GM12878 (cell line): ENCODE measurements at regions not wholly inside any gene's neighbourhood (a gene's known extent, or its start where the extent isn't known, plus 50 kb on each side); places are given as distances from the start of the nearest gene placed in this dataset.

Experiments used
- ATAC-seq: fragments of 200-7000 bp; cut with Tn5 transposase; 3 replicates; pipeline ENCODE4 v1.9.1; 2020; ENCODE audit warnings: mild to moderate bottlenecking, moderate library complexity
- BruUV-seq: library from RNA; stranded (reverse); fragments of 400-500 nt; replicated peaks from 2 replicates; lab custom pipeline; 2021; lab: Mats Ljungman, UMichigan
- CTCF ChIA-PET: fragments of 300-600 bp; sonication (Branson Sonifier 250); formaldehyde crosslinking; extraction: SDS; loops from one replicate; lab custom pipeline; 2021; ENCODE audit warnings: inconsistent platforms; lab: Yijun Ruan, JAX
- POLR2A ChIA-PET: fragments of 350-600 bp; formaldehyde crosslinking; extraction: SDS; loops from one replicate; lab custom pipeline; 2021; ENCODE audit warnings: inconsistent platforms; lab: Charles Lee
- RAD21 ChIA-PET: fragments of 300-600 bp; sonication (Branson Sonifier 250); formaldehyde crosslinking; loops from one replicate; lab custom pipeline; 2023; ENCODE audit warnings: antibody characterized with exemption; ENCODE audit not compliant: unreplicated experiment; lab: Charles Lee
- SMC1A ChIA-PET: fragments of 300-600 bp; sonication (Branson Sonifier 250); formaldehyde crosslinking; loops from one replicate; lab custom pipeline; 2023; ENCODE audit not compliant: unreplicated experiment, uncharacterized antibody; lab: Charles Lee
- DNase-seq: peaks from one replicate; pipeline ENCODE4 v3.0.0-alpha.2; 2011; ENCODE audit warnings: low read depth, low spot score
- FAIRE-seq: peaks from 3 replicates; lab custom pipeline; 2011; peaks lifted over from hg19 to GRCh38; lab: Jason Lieb, UNC
- H2AFZ ChIP-seq: 2 replicates; pipeline ENCODE4 v1.6.0; 2011; ENCODE audit warnings: low read depth, low read length, control low read depth; ENCODE audit not compliant: control insufficient read depth
- H3K27ac ChIP-seq: 2 replicates; pipeline ENCODE4 v1.5.1; 2011; ENCODE audit warnings: control low read depth; ENCODE audit not compliant: control insufficient read depth, insufficient read depth
- H3K27me3 ChIP-seq, 2 experiments: replicated peaks in 1 of 2; 2 replicates each; pipeline versions ENCODE4 v1.6.0 to v1.6.1; 2011; ENCODE audit warnings: low read length in 1 of 2; ENCODE audit not compliant: control insufficient read depth in 2 of 2, insufficient read depth in 2 of 2
- H3K36me3 ChIP-seq, 2 experiments: 2 replicates each; pipeline ENCODE4 v1.5.1; 2011; ENCODE audit warnings: low read length in 1 of 2; ENCODE audit not compliant: control insufficient read depth in 2 of 2, insufficient read depth in 2 of 2
- H3K4me1 ChIP-seq: 2 replicates; pipeline ENCODE4 v1.6.1; 2011; ENCODE audit warnings: mild to moderate bottlenecking, low read length, moderate library complexity, mixed read lengths; ENCODE audit not compliant: control insufficient read depth, insufficient read depth
- H3K4me2 ChIP-seq: 2 replicates; pipeline ENCODE4 v1.6.0; 2011; ENCODE audit warnings: control low read depth; ENCODE audit not compliant: control insufficient read depth, insufficient read depth
- H3K4me3 ChIP-seq: fragments of 200-600 bp; sonication (generic); 2 replicates; pipeline ENCODE4 v1.5.1; 2016
- H3K79me2 ChIP-seq: 2 replicates; pipeline ENCODE4 v1.6.0; 2011; ENCODE audit warnings: low read length; ENCODE audit not compliant: control insufficient read depth, insufficient read depth
- H3K9ac ChIP-seq: 2 replicates; pipeline ENCODE4 v1.8.0; 2011; ENCODE audit warnings: low read length, control low read depth, mixed read lengths; ENCODE audit not compliant: control insufficient read depth, insufficient read depth
- H3K9me3 ChIP-seq: replicated peaks from 3 replicates; pipeline ENCODE4 v1.5.1; 2011; ENCODE audit warnings: mild to moderate bottlenecking, low read length; ENCODE audit not compliant: control insufficient read depth, insufficient read depth
- H4K20me1 ChIP-seq: 2 replicates; pipeline ENCODE4 v1.6.0; 2011; ENCODE audit not compliant: control insufficient read depth, insufficient read depth
- ATF7 ChIP-seq: fragments of 450-650 bp; IDR thresholded peaks from 2 replicates; pipeline ENCODE4 v1.6.1; 2016; ENCODE audit warnings: low read depth, mild to moderate bottlenecking
- BCL3 ChIP-seq: IDR thresholded peaks from 2 replicates; pipeline ENCODE4 v1.6.1; 2011; ENCODE audit warnings: borderline replicate concordance, low read depth, mild to moderate bottlenecking, moderate library complexity, low read length; ENCODE audit not compliant: insufficient read depth, poor library complexity, severe bottlenecking
- CBFB ChIP-seq: IDR thresholded peaks from 2 replicates; pipeline ENCODE4 v1.6.1; 2016; ENCODE audit warnings: antibody characterized with exemption, low read depth
- EED ChIP-seq: sonication (generic); IDR thresholded peaks from 2 replicates; pipeline ENCODE4 v1.6.1; 2016; ENCODE audit warnings: antibody characterized with exemption, low read depth
- FOXM1 ChIP-seq: IDR thresholded peaks from 2 replicates; pipeline ENCODE4 v1.6.1; 2012; ENCODE audit warnings: low read depth, mild to moderate bottlenecking, inconsistent platforms, low read length, moderate library complexity
- IRF4 ChIP-seq: IDR thresholded peaks from 2 replicates; pipeline ENCODE4 v1.6.1; 2011; ENCODE audit warnings: low read depth, low read length
- RUNX3 ChIP-seq: IDR thresholded peaks from 2 replicates; pipeline ENCODE4 v1.6.1; 2012; ENCODE audit warnings: low read length, inconsistent platforms
- TARDBP ChIP-seq: IDR thresholded peaks from 2 replicates; pipeline ENCODE4 v1.6.1; 2016; ENCODE audit warnings: borderline replicate concordance
- USF1 ChIP-seq: IDR thresholded peaks from 2 replicates; pipeline ENCODE4 v1.6.1; 2011; ENCODE audit warnings: borderline replicate concordance, low read depth, mild to moderate bottlenecking, moderate library complexity, mixed read lengths, low read length; ENCODE audit not compliant: insufficient read depth; ENCODE audit errors: extremely low read length
- ZZZ3 ChIP-seq: IDR thresholded peaks from 2 replicates; pipeline ENCODE4 v1.6.1; 2011; ENCODE audit warnings: low read depth; ENCODE audit not compliant: control insufficient read depth, insufficient read length
- WGBS: methylation state at CpG from one replicate; pipeline ENCODE4 v1.1.6; 2016; ENCODE audit warnings: low lambda C conversion rate; ENCODE audit not compliant: insufficient replicate concordance, insufficient coverage; ENCODE audit errors: missing lambda C conversion rate; 5-methylcytosine and 5-hydroxymethylcytosine counted together
- in situ Hi-C: fragments of 300-500 bp; cut with MboI; formaldehyde crosslinking; loops from 9 replicates; pipeline ENCODE4 v1.14.3; 2018; ENCODE audit warnings: mixed read lengths
- intact Hi-C: fragments of 100-400 bp; cut with micrococcal nuclease; formaldehyde crosslinking; loops from one replicate; pipeline ENCODE4 v1.14.2; 2022; ENCODE audit not compliant: unreplicated experiment

GRCh38 chr7:15915686-15916293 is 229.3 kb upstream of the MEOX2 start (continued):
- TF ChIP-seq EED (no peak), ZZZ3 (no peak)

GRCh38 chr7:15914611-15915010 is 228.1 kb upstream of the MEOX2 start:
- intact Hi-C loops (no loop called here), in situ Hi-C loops (no loop called here)
- Histone ChIP-seq H3K4me1 (no peaks in the 10 kb centered on the region), H3K36me3 (no peaks in the 10 kb centered on the region), H4K20me1 (no peaks in the 10 kb centered on the region), H2AFZ (no peak overlapping the region), H3K4me3 (no peak overlapping the region), H3K27me3 (no peaks in the 10 kb centered on the region), H3K79me2 (no peaks in the 10 kb centered on the region), H3K4me2 (no peak overlapping the region), H3K9ac (no peak overlapping the region), H3K27ac (no peak overlapping the region), H3K9me3 (no peaks in the 10 kb centered on the region)
- WGBS, result 32% methylated on average over 2 of the region's 2 CpGs
- CTCF ChIA-PET, result no interaction called here
- FAIRE-seq, result no peak
- POLR2A ChIA-PET, result no interaction called here
- SMC1A ChIA-PET, result no interaction called here
- no peak for DNase-seq
- RAD21 ChIA-PET, result no interaction called here
- no peak for TF ChIP-seq FOXM1
- TF ChIP-seq USF1, result no peak
- TF ChIP-seq ATF7, result no peak
- TF ChIP-seq BCL3, result no peak
- TF ChIP-seq RUNX3, result no peak
- TF ChIP-seq TARDBP, result no peak
- TF ChIP-seq IRF4, result no peak
- no peak for TF ChIP-seq CBFB
- no TSS peak for BruUV-seq
- no peak for ATAC-seq
